ENCODE measurements at regions not wholly inside any gene's neighbourhood (a gene's known extent, or its start where the extent isn't known, plus 50 kb on each side); places are given as distances from the start of the nearest gene placed in this dataset.

- CTCF ChIA-PET: interaction anchor here (1.3 kb wide), 1 partner anchor 74 kb away, joined by 3 read pairs; no protein-coding TSS in a partner anchor
- TF ChIP-seq FOS (IDR thresholded peaks at IDR 0.05; ENCODE audit: borderline replicate concordance, insufficient read depth, low read length) (no peak), MAX (IDR thresholded peaks at IDR 0.05; ENCODE audit: insufficient read depth, insufficient read length) (no peak), GATA2 (IDR thresholded peaks at IDR 0.05; ENCODE audit: insufficient read depth, insufficient read length, low read depth, low read length) (no peak), MYC (IDR thresholded peaks at IDR 0.05; ENCODE audit: low read depth, low read length) (no peak), CTCF (IDR thresholded peaks at IDR 0.05; ENCODE audit: extremely low read depth in 1 of 2, insufficient read depth in 1 of 2, low read depth in 1 of 2, low read length in 2 of 2) (no peak), JUN (IDR thresholded peaks at IDR 0.05; ENCODE audit: borderline replicate concordance, insufficient read depth, insufficient read length, low read depth) (no peak), POLR2A (IDR thresholded peaks at IDR 0.05; ENCODE audit: low read depth, low read length) (no peak), POLR2AphosphoS5 (IDR thresholded peaks at IDR 0.05; ENCODE audit: insufficient read depth, low read depth, low read length) (no peak), EZH2 (IDR thresholded peaks at IDR 0.05; ENCODE audit: borderline replicate concordance, low read depth, low read length, severe bottlenecking) (no peak)
- no TSS peak for BruUV-seq (replicated peaks)
- H3K4me1 ChIP-seq (ENCODE audit: control insufficient read depth, extremely low read depth, insufficient read depth, low read length): no peaks in the 10 kb centered on the region
- intact Hi-C loops (cut with micrococcal nuclease): no loop called here
- dilution Hi-C loops (cut with MboI; ENCODE audit: extremely low pct_ligation_motif_present, low sequenced_read_pairs): no loop called here
- H3K79me2 ChIP-seq (ENCODE audit: control insufficient read depth, insufficient read depth, low read length): no peaks in the 10 kb centered on the region
- no peaks in the 10 kb centered on the region for H3K9me3 ChIP-seq (replicated peaks; ENCODE audit: control insufficient read depth, insufficient read depth, low read length)
- H3K4me2 ChIP-seq (ENCODE audit: insufficient read depth, low read length): no peak overlapping the region
- H3K36me3 ChIP-seq (ENCODE audit: control insufficient read depth in 2 of 2, extremely low read depth in 1 of 2, insufficient read depth in 2 of 2, low read length in 2 of 2): no peaks in the 10 kb centered on the region
- H3K27ac ChIP-seq (ENCODE audit: insufficient read depth, low read depth, low read length): no peak overlapping the region
- no peak overlapping the region for H3K4me3 ChIP-seq (replicated peaks in 1 of 3; ENCODE audit: insufficient read depth in 1 of 3, low read depth in 1 of 3, low read length in 3 of 3)
- POLR2A ChIA-PET: no interaction called here
- DNase-seq (ENCODE audit: low read depth, low spot score) (no peak), FAIRE-seq (peak; percentile 24)
- no peak overlapping the region for H2AFZ ChIP-seq (ENCODE audit: low read depth, low read length)
- peaks cover 0 to 8% of the 10 kb centered on the region in 2 experiments for H3K27me3 ChIP-seq (ENCODE audit: control insufficient read depth in 2 of 2, insufficient read depth in 2 of 2, low read length in 2 of 2)
- no peak overlapping the region for H3K9ac ChIP-seq (replicated peaks; ENCODE audit: extremely low read depth, insufficient read depth, low read length)
- no peaks in the 10 kb centered on the region for H4K20me1 ChIP-seq (replicated peaks; ENCODE audit: control insufficient read depth, extremely low read depth, insufficient read depth, low read length)
- no peaks in the 10 kb centered on the region for H3K9me1 ChIP-seq (replicated peaks; ENCODE audit: control insufficient read depth, extremely low read depth, insufficient read depth, low read length)
These were observed 60.1 kb upstream of the PPM1H start for GRCh38 chr12:62995097-62995496.

Data from endothelial cell of umbilical vein (primary cell).